ENCODE measurements at regions not wholly inside any gene's neighbourhood (a gene's known extent, or its start where the extent isn't known, plus 50 kb on each side); places are given as distances from the start of the nearest gene placed in this dataset.
"Not testable (repeated sequence)": the region's sequence is repeated elsewhere in the genome, so short reads cannot be mapped to it uniquely, and the experiment has no call there.

GRCh38 chr6:144624246-144624645, 339.1 kb downstream of the UTRN start:
- DNase-seq = no peak

GRCh38 chr6:144624716-144625115, 339.6 kb downstream of the UTRN start:
- no peak for DNase-seq

GRCh38 chr6:144630857-144631256, 345.7 kb downstream of the UTRN start:
- DNase-seq = no peak

- no peak for DNase-seq
Measured at GRCh38 chr6:144632266-144632665, 347.1 kb downstream of the UTRN start.

- DNase-seq = no peak
Measured at GRCh38 chr6:144633886-144634285, 348.8 kb downstream of the UTRN start.

- DNase-seq = no peak
Measured at GRCh38 chr6:144634371-144634770, 349.2 kb downstream of the UTRN start.

- DNase-seq = no peak
Measured at GRCh38 chr6:144635051-144635450, 349.9 kb downstream of the UTRN start.

- DNase-seq = not testable (repeated sequence)
Measured at GRCh38 chr6:144636025-144636424, 350.9 kb downstream of the UTRN start.

GRCh38 chr6:144637541-144637940, 352.4 kb downstream of the UTRN start:
- no peak for DNase-seq

- no peak for DNase-seq
Measured at GRCh38 chr6:144639654-144640053, 354.5 kb downstream of the UTRN start.

GRCh38 chr6:144641286-144641685, 356.2 kb downstream of the UTRN start:
- no peak for DNase-seq

- DNase-seq = no peak
Measured at GRCh38 chr6:144644776-144645175, 359.6 kb downstream of the UTRN start.

- no peak for DNase-seq
Measured at GRCh38 chr6:144646093-144647056, 361.2 kb downstream of the UTRN start.

- no peak for DNase-seq
Measured at GRCh38 chr6:144647406-144647964, 362.4 kb downstream of the UTRN start.

GRCh38 chr6:144647971-144648651, 363.0 kb downstream of the UTRN start:
- DNase-seq = no peak

- DNase-seq = no peak
Measured at GRCh38 chr6:144649085-144649484, 363.9 kb downstream of the UTRN start.

GRCh38 chr6:144651234-144651633, 366.1 kb downstream of the UTRN start:
- no peak for DNase-seq

- no peak for DNase-seq
Measured at GRCh38 chr6:144652292-144652891, 367.3 kb downstream of the UTRN start.

GRCh38 chr6:144653885-144654505, 368.9 kb downstream of the UTRN start:
- DNase-seq = no peak

GRCh38 chr6:144654506-144654905, 369.4 kb downstream of the UTRN start:
- peak; percentile 18 for DNase-seq

- no peak for DNase-seq
Measured at GRCh38 chr6:144655376-144655775, 370.2 kb downstream of the UTRN start.

GRCh38 chr6:144657691-144658090, 372.6 kb downstream of the UTRN start:
- DNase-seq = no peak

Data from hindlimb muscle (tissue), 1 donor.